ENCODE measurements at regions not wholly inside any gene's neighbourhood (a gene's known extent, or its start where the extent isn't known, plus 50 kb on each side); places are given as distances from the start of the nearest gene placed in this dataset.

DNA sequence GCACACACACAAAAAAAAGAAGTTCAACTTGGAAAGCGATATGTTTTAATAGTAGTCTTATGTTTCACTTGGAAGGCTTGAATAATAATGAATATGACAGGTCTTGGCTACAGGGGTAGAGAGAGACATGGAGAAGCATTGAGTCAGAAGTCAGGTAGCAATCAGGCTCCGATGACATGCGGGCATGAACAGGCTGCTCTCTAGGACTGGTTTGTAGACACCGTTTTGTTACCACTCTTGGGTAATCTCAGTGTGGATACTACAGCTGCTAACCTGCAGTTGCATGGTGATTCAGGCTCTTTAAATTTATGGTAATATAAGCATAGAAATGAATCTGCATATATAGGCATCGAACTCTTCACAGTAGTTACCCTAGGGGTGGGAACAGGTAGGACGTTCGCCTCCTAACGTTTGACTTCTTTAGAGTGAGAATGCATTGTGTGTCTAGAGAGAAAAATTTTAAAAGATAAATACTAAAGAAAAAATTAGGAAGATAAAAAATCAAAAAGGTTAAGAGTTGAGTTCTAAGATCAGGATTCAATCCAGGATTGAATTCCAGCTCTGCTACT, 241.6 kb upstream of the KBTBD8 start:
- no peak overlapping the region for H3K27ac ChIP-seq (ENCODE audit: low read depth in 1 of 2, low read length in 1 of 2)
- H3K4me3 ChIP-seq (ENCODE audit: low read length in 2 of 2) = no peak overlapping the region
- 89% methylated on average over 8 of the region's 8 CpGs for WGBS
- no peaks in the 10 kb centered on the region for H3K9me3 ChIP-seq (ENCODE audit: control insufficient read depth in 2 of 2, insufficient read depth in 1 of 2, low read length in 1 of 2)
- no peaks in the 10 kb centered on the region for H3K4me1 ChIP-seq (ENCODE audit: control insufficient read depth in 2 of 2, insufficient read depth in 2 of 2, low read length in 2 of 2)
- DNase-seq (ENCODE audit: low read depth in 6 of 9, low spot score in 9 of 9) = no peak
- H3K36me3 ChIP-seq (ENCODE audit: control insufficient read depth in 2 of 2, insufficient read depth in 2 of 2, low read length in 1 of 2) = no peaks in the 10 kb centered on the region
- no peaks in the 10 kb centered on the region for H3K27me3 ChIP-seq (ENCODE audit: control insufficient read depth in 2 of 2, insufficient read depth in 1 of 2, low read length in 1 of 2)

DNA sequence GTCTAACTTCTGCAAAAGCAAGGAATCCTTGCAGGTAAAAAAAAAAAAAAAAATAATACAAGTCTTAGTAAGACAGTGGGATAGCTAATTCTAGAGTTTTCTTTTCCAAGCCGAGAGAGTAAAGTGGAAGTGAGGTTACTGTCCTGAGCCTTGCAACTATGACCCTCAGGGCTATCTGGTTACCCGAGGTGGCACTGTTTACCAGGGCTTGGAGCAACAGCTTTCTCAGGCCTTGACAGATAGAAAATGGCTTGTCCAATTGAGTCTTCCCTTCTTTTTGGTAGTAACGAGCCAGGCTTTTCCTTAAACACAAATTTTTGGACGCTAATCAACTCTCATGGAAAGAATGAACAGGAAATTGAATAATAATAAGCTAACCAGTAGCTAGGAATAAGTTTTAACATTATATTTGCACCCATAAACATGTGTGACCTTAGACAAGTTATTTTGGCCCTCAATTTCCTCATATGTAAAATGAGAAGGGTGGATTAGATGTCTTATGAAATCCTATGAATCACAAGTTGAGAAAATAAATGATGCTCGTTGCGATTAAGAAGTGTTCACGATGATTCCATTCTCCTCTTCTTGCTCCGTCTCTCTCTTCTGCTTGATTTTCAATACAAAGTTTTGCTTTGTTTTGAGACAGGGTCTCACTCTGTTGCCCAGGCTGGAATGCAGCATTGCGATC, 236.9 kb upstream of the KBTBD8 start:
- no peaks in the 10 kb centered on the region for H3K4me1 ChIP-seq (ENCODE audit: control insufficient read depth in 2 of 2, insufficient read depth in 2 of 2, low read length in 2 of 2)
- no peak for DNase-seq (ENCODE audit: low read depth in 6 of 9, low spot score in 9 of 9)
- no peak overlapping the region for H3K27ac ChIP-seq (ENCODE audit: low read depth in 1 of 2, low read length in 1 of 2)
- H3K27me3 ChIP-seq (ENCODE audit: control insufficient read depth in 2 of 2, insufficient read depth in 1 of 2, low read length in 1 of 2) = no peaks in the 10 kb centered on the region
- H3K36me3 ChIP-seq (ENCODE audit: control insufficient read depth in 2 of 2, insufficient read depth in 2 of 2, low read length in 1 of 2) = no peaks in the 10 kb centered on the region
- WGBS = 93% methylated on average over 9 of the region's 9 CpGs
- no peaks in the 10 kb centered on the region for H3K9me3 ChIP-seq (ENCODE audit: control insufficient read depth in 2 of 2, insufficient read depth in 1 of 2, low read length in 1 of 2)
- no peak overlapping the region for H3K4me3 ChIP-seq (ENCODE audit: low read length in 2 of 2)

DNA sequence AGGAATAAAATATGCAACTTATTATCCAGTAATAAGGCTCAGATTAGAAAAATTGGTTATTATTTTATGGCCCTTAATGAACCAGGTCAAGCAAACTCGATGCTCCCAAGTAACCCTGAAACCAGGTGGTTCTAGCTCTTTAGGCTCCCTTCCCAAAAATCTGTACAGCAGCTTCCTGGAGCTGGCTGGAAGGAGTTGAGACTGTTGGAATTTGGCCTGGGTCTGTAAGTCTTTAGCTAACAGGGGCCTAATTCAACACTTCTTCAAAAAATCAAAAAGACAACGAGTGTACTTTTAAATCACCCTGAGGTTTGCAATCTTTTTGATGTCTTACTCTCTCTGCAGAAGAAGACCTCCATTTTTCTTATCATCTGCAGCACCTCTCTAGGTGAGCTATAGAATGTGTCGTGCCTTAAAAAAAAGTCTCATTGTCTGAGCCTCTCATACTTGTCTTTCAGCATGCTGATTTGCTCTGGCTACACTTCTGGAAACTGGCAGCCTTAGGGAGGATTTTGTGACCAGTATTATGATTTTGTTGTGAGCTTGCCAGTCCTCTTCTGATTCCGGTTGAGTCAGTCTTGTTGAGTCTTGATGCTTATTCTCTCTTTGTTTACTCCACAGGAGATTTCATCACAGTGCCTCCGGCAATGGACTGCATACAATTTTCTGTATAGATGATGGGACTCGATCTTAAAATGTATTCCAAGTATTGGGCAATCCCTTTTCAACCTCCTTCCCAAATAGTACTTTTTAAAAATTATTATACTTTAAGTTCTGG, 235.0 kb upstream of the KBTBD8 start:
- Histone ChIP-seq H3K9me3 (ENCODE audit: control insufficient read depth in 2 of 2, insufficient read depth in 1 of 2, low read length in 1 of 2) (no peaks in the 10 kb centered on the region), H3K4me1 (ENCODE audit: control insufficient read depth in 2 of 2, insufficient read depth in 2 of 2, low read length in 2 of 2) (no peaks in the 10 kb centered on the region), H3K4me3 (ENCODE audit: low read length in 2 of 2) (no peak overlapping the region), H3K36me3 (ENCODE audit: control insufficient read depth in 2 of 2, insufficient read depth in 2 of 2, low read length in 1 of 2) (no peaks in the 10 kb centered on the region), H3K27ac (ENCODE audit: low read depth in 1 of 2, low read length in 1 of 2) (no peak overlapping the region), H3K27me3 (ENCODE audit: control insufficient read depth in 2 of 2, insufficient read depth in 1 of 2, low read length in 1 of 2) (no peaks in the 10 kb centered on the region)
- 87% methylated on average over 6 of the region's 6 CpGs for WGBS
- no peak for DNase-seq (ENCODE audit: low read depth in 6 of 9, low spot score in 9 of 9)

DNA sequence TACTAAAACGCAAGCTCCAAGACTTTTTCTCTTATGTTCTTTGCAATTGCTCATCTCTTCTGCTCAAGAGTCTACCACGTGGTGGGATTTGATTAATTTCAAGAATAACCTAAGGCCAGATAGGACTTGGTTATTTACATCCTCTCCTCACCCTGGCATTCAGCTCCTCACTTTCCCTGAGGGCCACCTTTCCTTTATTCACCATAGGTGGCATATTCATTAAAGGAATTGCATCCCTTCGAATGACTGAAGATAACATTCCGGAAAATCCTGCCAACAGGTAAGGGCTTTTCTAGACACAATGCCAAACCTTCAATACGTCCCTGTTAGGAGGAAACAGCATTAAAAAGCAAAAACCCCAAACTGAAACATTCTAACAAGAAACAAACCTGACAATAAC, 220.0 kb upstream of the KBTBD8 start:
- Histone ChIP-seq H3K4me3 (ENCODE audit: low read length in 2 of 2) (no peak overlapping the region), H3K4me1 (ENCODE audit: control insufficient read depth in 2 of 2, insufficient read depth in 2 of 2, low read length in 2 of 2) (no peaks in the 10 kb centered on the region), H3K27ac (ENCODE audit: low read depth in 1 of 2, low read length in 1 of 2) (no peak overlapping the region), H3K9me3 (ENCODE audit: control insufficient read depth in 2 of 2, insufficient read depth in 1 of 2, low read length in 1 of 2) (no peaks in the 10 kb centered on the region), H3K36me3 (ENCODE audit: control insufficient read depth in 2 of 2, insufficient read depth in 2 of 2, low read length in 1 of 2) (no peaks in the 10 kb centered on the region), H3K27me3 (ENCODE audit: control insufficient read depth in 2 of 2, insufficient read depth in 1 of 2, low read length in 1 of 2) (no peaks in the 10 kb centered on the region)
- no peak for DNase-seq (ENCODE audit: low read depth in 6 of 9, low spot score in 9 of 9)
- 87% methylated on average over 5 of the region's 5 CpGs for WGBS

DNA sequence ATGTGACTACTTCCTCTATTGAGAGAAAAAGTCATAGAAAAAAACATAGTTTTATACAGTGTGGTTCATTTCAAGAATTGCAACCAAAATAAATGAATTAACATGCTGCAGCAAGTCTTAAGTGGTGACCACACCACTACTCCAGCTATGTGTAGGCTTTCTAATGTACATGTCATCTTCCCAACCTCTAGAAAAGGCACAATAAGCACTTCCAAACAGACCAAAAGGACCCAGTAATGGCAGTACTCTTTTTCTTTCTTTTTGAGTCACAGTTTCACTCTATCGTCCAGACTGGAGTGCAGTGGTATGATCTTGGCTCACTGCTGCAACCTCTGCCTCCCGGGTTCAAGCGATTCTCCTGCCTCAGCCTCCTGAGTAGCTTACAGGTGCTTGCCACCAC, 219.3 kb upstream of the KBTBD8 start:
- H3K27ac ChIP-seq (ENCODE audit: low read depth in 1 of 2, low read length in 1 of 2) = no peak overlapping the region
- WGBS = 94% methylated on average over 3 of the region's 3 CpGs
- no peaks in the 10 kb centered on the region for H3K4me1 ChIP-seq (ENCODE audit: control insufficient read depth in 2 of 2, insufficient read depth in 2 of 2, low read length in 2 of 2)

DNA sequence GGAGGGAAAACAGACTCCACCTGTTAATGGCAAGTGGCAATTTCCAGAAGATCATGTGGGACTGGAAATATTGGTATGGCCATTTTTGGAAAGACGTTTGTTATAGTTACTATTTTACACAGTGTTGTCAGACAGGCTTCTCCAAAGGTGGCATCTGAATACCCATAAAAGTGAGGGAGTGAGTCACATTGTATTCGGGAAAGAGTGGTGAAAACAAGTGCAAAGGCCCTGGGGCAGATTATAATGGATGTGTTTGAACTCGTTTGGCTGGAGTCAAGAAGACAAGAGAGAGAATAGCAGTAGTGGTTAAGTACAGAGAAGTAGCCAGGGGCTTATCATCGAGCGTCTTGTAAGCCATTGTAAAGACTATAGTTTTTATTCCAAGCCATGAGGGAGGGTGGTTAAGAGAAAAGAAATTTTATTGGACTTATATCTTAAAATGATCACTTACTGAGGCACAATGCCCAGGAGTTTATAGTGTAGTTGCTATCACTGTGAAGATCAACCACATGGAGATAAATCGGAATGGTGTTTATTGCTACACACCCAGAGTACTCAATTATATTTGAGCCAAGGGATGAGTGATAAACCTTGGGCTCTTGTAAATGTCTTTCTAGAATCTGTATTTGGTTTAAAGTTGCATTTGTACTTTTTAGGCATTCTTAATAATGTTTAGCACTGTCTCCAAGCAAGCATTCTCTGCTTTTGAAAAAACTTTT, 212.8 kb upstream of the KBTBD8 start:
- Histone ChIP-seq H3K4me3 (ENCODE audit: low read length in 2 of 2) (no peak overlapping the region), H3K36me3 (ENCODE audit: control insufficient read depth in 2 of 2, insufficient read depth in 2 of 2, low read length in 1 of 2) (no peaks in the 10 kb centered on the region), H3K4me1 (ENCODE audit: control insufficient read depth in 2 of 2, insufficient read depth in 2 of 2, low read length in 2 of 2) (no peaks in the 10 kb centered on the region), H3K27ac (ENCODE audit: low read depth in 1 of 2, low read length in 1 of 2) (no peak overlapping the region), H3K27me3 (ENCODE audit: control insufficient read depth in 2 of 2, insufficient read depth in 1 of 2, low read length in 1 of 2) (no peaks in the 10 kb centered on the region), H3K9me3 (ENCODE audit: control insufficient read depth in 2 of 2, insufficient read depth in 1 of 2, low read length in 1 of 2) (no peaks in the 10 kb centered on the region)
- no peak for DNase-seq (ENCODE audit: low read depth in 6 of 9, low spot score in 9 of 9)
- WGBS = 92% methylated on average over 6 of the region's 6 CpGs

More for the DNA sequence above, 219.3 kb upstream of the KBTBD8 start:
- Histone ChIP-seq H3K9me3 (ENCODE audit: control insufficient read depth in 2 of 2, insufficient read depth in 1 of 2, low read length in 1 of 2) (no peaks in the 10 kb centered on the region), H3K27me3 (ENCODE audit: control insufficient read depth in 2 of 2, insufficient read depth in 1 of 2, low read length in 1 of 2) (no peaks in the 10 kb centered on the region), H3K4me3 (ENCODE audit: low read length in 2 of 2) (no peak overlapping the region), H3K36me3 (ENCODE audit: control insufficient read depth in 2 of 2, insufficient read depth in 2 of 2, low read length in 1 of 2) (no peaks in the 10 kb centered on the region)
- no peak for DNase-seq (ENCODE audit: low read depth in 6 of 9, low spot score in 9 of 9)

DNA sequence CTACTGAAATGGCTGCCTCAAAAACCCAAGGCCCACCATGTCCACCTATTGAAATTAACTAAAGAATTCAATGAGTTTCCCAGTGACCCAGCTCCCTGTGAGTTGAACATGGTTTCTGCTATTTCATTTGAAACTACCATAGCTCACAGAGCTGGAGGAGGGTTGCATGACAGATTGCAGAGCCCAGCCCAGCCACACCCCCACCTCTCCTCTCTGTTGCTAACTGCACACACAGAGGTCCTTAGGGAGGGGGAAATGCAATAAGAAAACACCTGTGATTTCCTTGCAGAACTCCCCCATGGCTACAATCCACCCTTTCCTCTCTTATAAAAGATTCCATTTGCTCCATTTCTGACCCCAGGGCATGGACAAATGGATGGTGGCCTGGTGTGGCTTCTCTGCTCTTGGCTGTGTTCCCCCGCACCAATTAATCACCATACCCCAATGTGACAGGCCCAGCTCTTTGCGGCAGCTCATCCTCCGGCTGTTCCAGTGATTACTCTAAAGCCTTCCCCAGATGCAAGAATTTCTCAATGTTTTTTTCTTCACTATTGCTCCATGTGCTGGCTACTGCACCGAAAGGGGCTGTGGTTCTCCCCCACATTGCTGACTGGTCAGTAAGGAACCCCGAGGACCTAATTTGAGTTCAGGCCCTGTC, 208.4 kb upstream of the KBTBD8 start:
- DNase-seq (ENCODE audit: low read depth in 6 of 9, low spot score in 9 of 9) = no peak
- WGBS = 95% methylated on average over 5 of the region's 5 CpGs
- Histone ChIP-seq H3K27me3 (ENCODE audit: control insufficient read depth in 2 of 2, insufficient read depth in 1 of 2, low read length in 1 of 2) (no peaks in the 10 kb centered on the region), H3K9me3 (ENCODE audit: control insufficient read depth in 2 of 2, insufficient read depth in 1 of 2, low read length in 1 of 2) (no peaks in the 10 kb centered on the region), H3K4me3 (ENCODE audit: low read length in 2 of 2) (no peak overlapping the region), H3K4me1 (ENCODE audit: control insufficient read depth in 2 of 2, insufficient read depth in 2 of 2, low read length in 2 of 2) (no peaks in the 10 kb centered on the region), H3K36me3 (ENCODE audit: control insufficient read depth in 2 of 2, insufficient read depth in 2 of 2, low read length in 1 of 2) (no peaks in the 10 kb centered on the region), H3K27ac (ENCODE audit: low read depth in 1 of 2, low read length in 1 of 2) (no peak overlapping the region)

DNA sequence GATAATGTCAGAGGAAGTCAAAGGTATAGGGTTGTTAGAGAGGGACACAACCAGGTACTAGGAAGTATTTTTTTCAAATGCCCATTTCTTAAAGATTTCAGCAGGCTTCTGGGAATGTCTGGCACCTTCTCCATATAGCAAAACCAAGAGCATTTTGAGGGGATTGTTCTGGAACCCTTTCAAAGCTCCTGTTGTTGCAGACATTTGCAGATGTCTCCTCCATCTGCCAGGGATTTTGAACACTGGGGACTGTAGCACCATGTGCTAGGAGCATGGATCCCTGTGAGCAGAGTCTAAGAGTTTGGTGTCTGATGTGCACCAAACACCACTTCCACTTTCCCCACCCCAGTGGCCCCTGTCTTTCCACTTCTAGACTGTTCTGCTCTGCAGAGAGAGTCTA, 206.0 kb upstream of the KBTBD8 start:
- Histone ChIP-seq H3K4me1 (ENCODE audit: control insufficient read depth in 2 of 2, insufficient read depth in 2 of 2, low read length in 2 of 2) (no peaks in the 10 kb centered on the region), H3K27ac (ENCODE audit: low read depth in 1 of 2, low read length in 1 of 2) (no peak overlapping the region), H3K36me3 (ENCODE audit: control insufficient read depth in 2 of 2, insufficient read depth in 2 of 2, low read length in 1 of 2) (no peaks in the 10 kb centered on the region), H3K27me3 (ENCODE audit: control insufficient read depth in 2 of 2, insufficient read depth in 1 of 2, low read length in 1 of 2) (no peaks in the 10 kb centered on the region), H3K4me3 (ENCODE audit: low read length in 2 of 2) (no peak overlapping the region), H3K9me3 (ENCODE audit: control insufficient read depth in 2 of 2, insufficient read depth in 1 of 2, low read length in 1 of 2) (no peaks in the 10 kb centered on the region)
- no peak for DNase-seq (ENCODE audit: low read depth in 6 of 9, low spot score in 9 of 9)
